ENCODE measurements at regions not wholly inside any gene's neighbourhood (a gene's known extent, or its start where the extent isn't known, plus 50 kb on each side); places are given as distances from the start of the nearest gene placed in this dataset.

DNA sequence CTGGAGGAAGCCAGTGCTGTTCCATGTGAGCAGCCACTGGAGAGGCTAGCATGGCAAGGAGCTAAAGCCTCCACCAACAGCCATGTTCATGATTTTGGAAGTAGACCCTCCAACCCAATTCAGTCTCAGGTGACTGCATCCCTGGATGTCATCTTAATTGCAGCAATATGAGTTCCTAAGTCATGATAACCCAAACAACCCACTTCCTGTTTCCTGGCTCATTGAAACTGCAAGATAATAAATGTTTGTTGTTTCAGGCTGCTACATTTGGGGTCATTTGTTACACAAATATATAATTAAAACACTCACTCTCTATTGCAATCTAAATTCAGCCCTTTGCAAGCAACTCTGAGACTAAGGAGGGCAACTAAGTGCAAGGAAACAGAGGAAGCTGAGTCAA, 62.4 kb upstream of the SLC24A5 start:
- no peak for DNase-seq

DNA sequence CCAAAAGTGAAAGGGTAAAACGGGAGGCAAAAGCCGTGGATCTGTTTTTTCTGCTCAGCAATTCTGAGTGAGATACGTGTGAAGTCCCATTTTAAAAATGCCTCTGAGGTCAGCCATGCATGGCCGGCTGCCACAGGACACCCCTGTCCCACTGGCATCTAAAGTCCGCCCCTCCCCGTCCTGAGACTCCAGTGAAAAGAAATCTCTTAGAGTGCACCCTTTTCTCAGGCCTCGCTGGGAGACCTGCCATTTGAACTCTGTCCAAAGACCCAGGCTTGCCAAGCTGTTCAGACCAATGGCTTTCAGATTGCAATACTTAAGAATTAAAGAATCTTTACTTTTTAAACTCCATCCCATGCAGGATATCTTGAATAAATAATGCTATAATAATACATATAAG, 61.0 kb upstream of the SLC24A5 start:
- no peak for DNase-seq

DNA sequence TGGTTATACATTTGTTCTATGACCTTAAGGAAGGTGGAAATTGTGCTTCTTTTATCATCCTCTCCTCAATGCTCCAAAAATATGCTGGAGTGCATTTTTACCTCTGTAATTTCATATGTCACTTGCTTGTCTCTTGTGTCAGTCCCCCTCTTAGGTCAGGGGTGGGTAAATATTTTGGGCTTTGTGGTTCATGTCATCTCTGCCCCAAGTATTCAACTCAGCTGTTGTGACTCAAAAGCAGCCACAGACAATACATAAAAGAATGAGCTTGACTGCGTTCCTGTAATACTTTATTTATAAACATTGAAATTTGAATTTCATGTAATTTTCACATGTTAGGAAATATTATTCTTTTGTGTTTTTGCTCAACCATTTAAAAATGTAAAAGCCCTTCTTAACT, 60.4 kb upstream of the SLC24A5 start:
- DNase-seq = no peak

DNA sequence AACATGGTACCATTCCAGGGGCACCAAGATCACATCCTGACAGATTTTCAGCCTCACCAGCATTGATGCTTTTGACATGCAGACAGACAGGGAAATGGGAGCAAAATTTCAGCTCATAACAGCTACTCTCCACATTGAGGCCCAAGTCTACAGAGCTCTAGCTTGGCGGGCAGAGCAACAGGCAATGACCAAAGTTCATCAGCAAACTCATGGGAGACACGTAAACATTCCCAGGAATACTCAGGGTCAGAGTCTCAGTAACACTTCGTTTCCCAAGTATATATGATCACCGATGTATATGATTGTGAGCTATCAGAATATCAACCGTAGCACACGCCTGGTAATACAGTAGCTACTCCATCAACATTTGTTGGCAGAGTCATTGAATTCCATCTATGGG, 59.2 kb upstream of the SLC24A5 start:
- DNase-seq = no peak

DNA sequence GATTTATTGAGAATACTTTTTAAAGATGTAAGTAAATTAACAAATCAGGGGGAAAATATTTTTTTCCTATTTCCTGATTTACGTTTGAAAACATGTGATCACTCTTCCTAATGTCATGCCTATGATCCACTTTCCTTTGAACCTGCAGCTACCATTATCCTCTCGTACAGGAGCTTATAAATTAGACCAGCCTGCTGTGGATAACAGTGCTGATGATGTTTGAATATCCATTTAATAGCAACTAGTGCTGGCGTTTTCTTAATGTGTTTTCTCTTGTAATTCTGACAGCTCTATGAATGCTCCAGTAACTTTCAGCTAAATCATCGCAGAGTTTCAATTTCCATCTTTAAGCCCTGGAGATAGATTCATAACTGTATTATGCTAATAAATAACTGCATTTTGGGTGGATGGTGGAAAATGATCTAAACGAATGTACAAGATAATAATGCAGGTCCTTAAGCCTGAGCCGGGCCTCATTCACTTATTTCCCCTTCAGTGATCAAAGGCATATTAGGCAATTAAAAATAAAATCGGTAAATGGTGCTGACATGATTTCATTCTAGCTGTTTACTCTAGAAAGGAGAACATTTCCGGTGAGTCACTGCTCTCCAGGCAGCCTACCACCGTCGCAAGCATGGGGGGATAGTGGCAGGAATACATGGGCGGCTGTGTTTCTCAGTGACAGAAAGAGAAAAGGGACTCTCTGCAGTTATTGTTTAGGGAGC, 58.5 kb upstream of the SLC24A5 start:
- DNase-seq = no peak

DNA sequence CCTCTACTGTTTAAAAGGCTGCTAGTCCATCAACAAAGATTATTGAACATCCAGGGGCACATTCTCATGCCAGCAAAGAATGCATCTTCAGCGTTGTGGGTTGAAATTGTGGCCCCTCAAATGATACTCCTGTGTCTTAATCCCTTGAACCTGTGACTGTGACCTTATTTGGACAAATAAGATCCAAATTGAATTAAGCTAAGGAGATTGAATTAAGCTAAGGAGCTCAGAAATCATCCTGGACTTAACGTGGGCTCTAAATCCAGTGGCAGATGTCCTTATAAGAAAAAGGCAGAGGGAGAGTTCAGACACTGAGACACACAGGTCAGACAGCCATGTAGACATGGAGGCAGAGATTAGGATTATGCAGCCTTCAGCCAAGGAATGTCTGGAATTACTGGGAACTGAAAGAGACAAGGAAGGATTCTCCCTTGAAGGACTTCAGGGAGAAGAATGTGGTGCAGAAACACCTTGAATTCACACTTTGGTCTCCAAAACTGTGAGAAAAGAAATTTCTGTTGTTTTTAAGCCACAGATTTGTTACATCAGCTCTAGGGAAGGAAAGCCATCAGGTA, 57.3 kb upstream of the SLC24A5 start:
- DNase-seq = no peak

DNA sequence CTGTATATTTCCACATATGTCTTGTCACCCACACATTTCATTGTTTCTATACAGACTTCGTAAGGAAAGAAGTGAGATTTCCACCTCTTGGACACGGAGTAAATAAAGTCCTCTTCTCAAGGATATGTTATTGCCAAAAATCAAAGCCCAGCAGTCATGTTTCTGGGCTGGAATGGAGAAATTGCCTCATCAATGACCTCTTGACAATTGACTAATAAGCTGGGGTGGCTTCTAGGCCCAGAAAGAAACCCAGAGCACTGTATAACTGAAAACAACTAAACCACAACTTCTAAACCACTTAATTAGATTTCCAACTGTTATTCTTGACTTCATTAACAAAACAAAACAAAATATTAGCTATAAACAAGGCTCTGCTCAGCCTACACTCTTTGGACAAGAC, 56.4 kb upstream of the SLC24A5 start:
- DNase-seq = no peak

DNA sequence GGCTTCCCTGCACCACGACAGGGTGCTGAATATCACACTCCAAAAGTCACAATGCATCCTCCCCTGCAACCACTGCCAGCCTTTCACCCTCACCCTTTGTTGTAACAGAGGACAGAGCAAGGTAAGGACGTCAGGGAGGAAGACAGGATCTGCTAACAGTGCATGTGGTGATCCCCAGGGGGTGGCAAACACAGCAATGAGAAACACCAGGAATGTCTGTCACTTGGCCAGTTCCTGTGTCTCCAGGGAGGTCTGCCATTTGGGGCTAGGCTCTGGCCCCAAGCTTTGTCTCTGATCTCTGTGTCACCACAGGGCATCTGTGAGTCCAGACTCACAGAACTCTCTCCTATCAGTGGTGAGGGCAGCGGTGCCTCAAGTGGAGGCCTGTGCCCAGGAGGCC, 54.3 kb upstream of the SLC24A5 start:
- no peak for DNase-seq
